Activated naive CD4-positive, alpha-beta T cell treated with anti-CD3 and anti-CD28 coated beads, Interleukin-2, amount 50 U/mL, for 72 hours (primary cell): ENCODE measurements at regions not wholly inside any gene's neighbourhood (a gene's known extent, or its start where the extent isn't known, plus 50 kb on each side); places are given as distances from the start of the nearest gene placed in this dataset.
"Not testable (repeated sequence)": the region's sequence is repeated elsewhere in the genome, so short reads cannot be mapped to it uniquely, and the experiment has no call there.

ENCODE experiments used
- ATAC-seq, 2 donors: fragments of 150-1000 bp; cut with Tn5 transposase; 2 replicates each; pipeline ENCODE4 v1.10.0; 2021; ENCODE audit warnings: mild to moderate bottlenecking in 2 of 2, moderate library complexity in 2 of 2
- DNase-seq, 2 donors: peaks; one replicate each; pipeline ENCODE4 v3.0.0; 2021 to 2022; ENCODE audit warnings: low spot score in 2 of 2
- H3K27ac Mint-ChIP-seq, 2 donors: one replicate each; pipeline ENCODE4 v1.8.0; 2022; ENCODE audit warnings: mild to moderate bottlenecking in 2 of 2, mixed read lengths in 2 of 2
- H3K36me3 Mint-ChIP-seq, 2 donors: one replicate each; pipeline ENCODE4 v1.8.0; 2022; ENCODE audit warnings: mixed read lengths in 2 of 2
- H3K9me3 Mint-ChIP-seq, 2 donors: one replicate each; pipeline ENCODE4 v1.8.0; 2022; ENCODE audit warnings: mixed read lengths in 2 of 2

GRCh38 chr18:10604182-10604581 lies 78.4 kb downstream of the NAPG start:
- no peak for ATAC-seq
- H3K36me3 Mint-ChIP-seq: peaks cover 15 to 30% of the 10 kb centered on the region in 2 donors
- no peak for DNase-seq
- no peak overlapping the region for H3K27ac Mint-ChIP-seq
- peaks cover 9 to 13% of the 10 kb centered on the region in 2 donors for H3K9me3 Mint-ChIP-seq

DNA sequence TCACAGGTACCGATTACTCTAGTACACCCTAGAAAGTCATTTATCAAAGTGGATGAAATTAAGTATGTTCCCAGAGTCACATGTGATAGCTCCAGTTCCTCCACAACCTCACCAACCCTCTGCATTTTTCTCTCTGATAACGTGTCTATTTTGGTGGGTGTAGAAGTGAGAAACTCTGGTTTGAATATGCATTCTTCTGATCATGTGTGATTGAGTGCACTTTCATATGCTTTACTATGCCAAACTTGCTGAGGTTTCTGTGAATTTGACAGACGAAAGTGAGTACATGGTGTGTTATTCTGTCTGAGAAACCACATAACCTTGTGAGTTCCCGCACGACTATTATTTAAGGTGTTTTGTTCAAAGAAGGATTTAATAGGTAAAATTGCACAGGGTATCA lies 81.1 kb downstream of the NAPG start:
- Mint-ChIP-seq H3K36me3 (peaks cover 15 to 30% of the 10 kb centered on the region in 2 donors), H3K9me3 (peaks cover 9 to 13% of the 10 kb centered on the region in 2 donors)

GRCh38 chr18:10607332-10608248 lies 81.8 kb downstream of the NAPG start:
- Mint-ChIP-seq H3K9me3 (peaks cover 7 to 12% of the 10 kb centered on the region in 2 donors), H3K36me3 (peaks cover 15 to 28% of the 10 kb centered on the region in 2 donors)
- H3K27ac Mint-ChIP-seq, ATAC-seq, DNase-seq: not testable (repeated sequence)

More for the DNA sequence above, 81.1 kb downstream of the NAPG start:
- peak in 1 of 2 donors; percentile 26 for ATAC-seq
- not testable (repeated sequence) for DNase-seq, H3K27ac Mint-ChIP-seq

DNA sequence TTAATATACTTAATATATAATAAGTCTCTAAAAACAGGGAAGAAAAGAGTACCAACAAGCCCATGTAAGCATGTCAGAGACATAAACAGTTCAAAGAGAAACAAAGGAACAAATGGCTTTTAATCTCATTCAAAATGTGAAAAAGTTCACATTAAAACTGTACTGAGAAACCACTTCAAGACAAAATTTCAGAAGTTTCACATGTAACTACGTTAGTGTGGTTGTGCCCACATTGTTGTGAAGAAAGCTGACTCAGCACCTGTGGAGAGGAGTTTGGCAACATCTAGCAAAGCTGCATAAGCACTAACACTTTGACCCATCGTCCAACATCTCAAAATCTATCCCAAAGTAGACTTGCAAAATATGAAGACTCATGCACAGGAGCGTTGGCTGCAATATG lies 82.6 kb downstream of the NAPG start:
- not testable (repeated sequence) for DNase-seq, H3K27ac Mint-ChIP-seq, H3K9me3 Mint-ChIP-seq
- peak in 1 of 2 donors; percentile 70 for ATAC-seq
- H3K36me3 Mint-ChIP-seq: peaks cover 8 to 19% of the 10 kb centered on the region in 2 donors

- peaks cover 7 to 14% of the 10 kb centered on the region in 2 donors for H3K36me3 Mint-ChIP-seq
- not testable (repeated sequence) for ATAC-seq, H3K27ac Mint-ChIP-seq, DNase-seq, H3K9me3 Mint-ChIP-seq
Observed at GRCh38 chr18:10609046-10609445, 83.2 kb downstream of the NAPG start.

DNA sequence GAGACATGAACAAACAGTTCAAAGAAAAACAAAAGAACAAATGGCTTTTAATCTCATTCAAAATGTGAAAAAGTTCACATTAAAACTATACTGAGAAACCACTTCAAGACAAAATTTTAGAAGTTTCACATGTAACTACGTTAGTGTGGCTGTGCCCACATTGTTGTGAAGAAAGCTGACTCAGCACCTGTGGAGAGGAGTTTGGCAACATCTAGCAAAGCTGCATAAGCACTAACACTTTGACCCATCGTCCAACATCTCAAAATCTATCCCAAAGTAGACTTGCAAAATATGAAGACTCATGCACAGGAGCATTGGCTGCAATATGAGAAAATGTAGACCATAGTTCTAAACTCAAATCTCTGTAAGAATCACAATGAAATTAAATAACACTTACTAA lies 87.4 kb downstream of the NAPG start:
- not testable (repeated sequence) for H3K27ac Mint-ChIP-seq, DNase-seq, H3K36me3 Mint-ChIP-seq, H3K9me3 Mint-ChIP-seq
- ATAC-seq: peak in 1 of 2 donors; percentile 46

- not testable (repeated sequence) for H3K27ac Mint-ChIP-seq, ATAC-seq, DNase-seq, H3K36me3 Mint-ChIP-seq, H3K9me3 Mint-ChIP-seq
Observed at GRCh38 chr18:10616714-10617113, 90.9 kb downstream of the NAPG start.

- not testable (repeated sequence) for ATAC-seq, H3K36me3 Mint-ChIP-seq, H3K27ac Mint-ChIP-seq, H3K9me3 Mint-ChIP-seq, DNase-seq
Observed at GRCh38 chr18:10618797-10619196, 93.0 kb downstream of the NAPG start.

GRCh38 chr18:10619280-10619679 lies 93.5 kb downstream of the NAPG start:
- ATAC-seq, H3K9me3 Mint-ChIP-seq, H3K36me3 Mint-ChIP-seq, H3K27ac Mint-ChIP-seq, DNase-seq: not testable (repeated sequence)

- not testable (repeated sequence) for DNase-seq, H3K27ac Mint-ChIP-seq, ATAC-seq, H3K36me3 Mint-ChIP-seq, H3K9me3 Mint-ChIP-seq
Observed at GRCh38 chr18:10619833-10620232, 94.0 kb downstream of the NAPG start.
